GM23338 (cell line): ENCODE measurements at regions not wholly inside any gene's neighbourhood (a gene's known extent, or its start where the extent isn't known, plus 50 kb on each side); places are given as distances from the start of the nearest gene placed in this dataset.

ENCODE experiments used
- ATAC-seq: fragments of 200-7000 bp; cut with Tn5 transposase; 3 replicates; pipeline ENCODE4 v1.9.1; 2020
- DNase-seq: peaks from one replicate; pipeline ENCODE4 v3.0.0-alpha.2; 2015; ENCODE audit warnings: low spot score
- H2AFZ ChIP-seq: fragments of 200-600 bp; sonication (generic); 2 replicates; pipeline ENCODE4 v1.8.0; 2016; ENCODE audit warnings: antibody characterized with exemption, mild to moderate bottlenecking, moderate library complexity
- H3F3A ChIP-seq: fragments of 200-600 bp; sonication (generic); replicated peaks from 2 replicates; pipeline ENCODE4 v1.8.0; 2017; ENCODE audit warnings: antibody characterized with exemption, mixed run types, low read depth
- H3K27ac ChIP-seq: fragments of 200-600 bp; sonication (generic); 2 replicates; pipeline ENCODE4 v1.6.1; 2016; ENCODE audit warnings: low read depth
- H3K27me3 ChIP-seq: fragments of 200-600 bp; sonication (generic); 2 replicates; pipeline ENCODE4 v1.8.0; 2016; ENCODE audit warnings: mild to moderate bottlenecking, mixed run types, moderate library complexity; ENCODE audit not compliant: insufficient read depth
- H3K36me3 ChIP-seq: fragments of 200-600 bp; sonication (generic); 2 replicates; pipeline ENCODE4 v1.8.0; 2016; ENCODE audit warnings: mild to moderate bottlenecking; ENCODE audit not compliant: insufficient read depth
- H3K4me1 ChIP-seq: fragments of 200-600 bp; sonication (generic); 2 replicates; pipeline ENCODE4 v1.8.0; 2016; ENCODE audit warnings: mild to moderate bottlenecking, moderate library complexity; ENCODE audit not compliant: insufficient read depth
- H3K4me2 ChIP-seq: fragments of 200-600 bp; sonication (generic); 2 replicates; pipeline ENCODE4 v1.7.1; 2017; ENCODE audit warnings: mixed run types
- H3K4me3 ChIP-seq: fragments of 200-600 bp; sonication (generic); 2 replicates; pipeline ENCODE4 v1.6.1; 2016; ENCODE audit warnings: mixed run types
- H3K79me2 ChIP-seq: fragments of 200-600 bp; sonication (generic); replicated peaks from 2 replicates; pipeline ENCODE4 v1.8.0; 2017; ENCODE audit warnings: mild to moderate bottlenecking; ENCODE audit not compliant: insufficient read depth
- H3K9me2 ChIP-seq: fragments of 200-600 bp; sonication (generic); 2 replicates; pipeline ENCODE4 v1.8.0; 2017; ENCODE audit not compliant: insufficient read depth
- H4K20me1 ChIP-seq: fragments of 200-600 bp; sonication (generic); replicated peaks from 2 replicates; pipeline ENCODE4 v1.8.0; 2017; ENCODE audit warnings: mild to moderate bottlenecking; ENCODE audit not compliant: insufficient read depth
- H3K27ac Mint-ChIP-seq: 2 replicates; pipeline ENCODE4 v1.8.0; 2020; ENCODE audit warnings: inconsistent platforms, mild to moderate bottlenecking, moderate library complexity, mixed read lengths
- H3K27me3 Mint-ChIP-seq: 3 replicates; pipeline ENCODE4 v1.8.0; 2022; ENCODE audit warnings: low read depth, mild to moderate bottlenecking, moderate library complexity, mixed read lengths, inconsistent platforms; ENCODE audit not compliant: insufficient read depth, poor library complexity
- H3K36me3 Mint-ChIP-seq: 3 replicates; pipeline ENCODE4 v1.8.0; 2021; ENCODE audit warnings: low read depth, mild to moderate bottlenecking, inconsistent platforms, moderate library complexity, mixed read lengths
- H3K4me1 Mint-ChIP-seq: 3 replicates; pipeline ENCODE4 v1.8.0; 2020; ENCODE audit warnings: mild to moderate bottlenecking, inconsistent platforms, mixed read lengths
- H3K4me3 Mint-ChIP-seq: 3 replicates; pipeline ENCODE4 v1.8.0; 2021; ENCODE audit warnings: moderate library complexity, mild to moderate bottlenecking, inconsistent platforms, mixed read lengths
- H3K9me3 Mint-ChIP-seq: 3 replicates; pipeline ENCODE4 v1.8.0; 2020; ENCODE audit warnings: moderate library complexity, mild to moderate bottlenecking, inconsistent platforms, mixed read lengths
- CREB1 ChIP-seq: fragments of 250-450 bp; sonication (Bioruptor Pico); IDR thresholded peaks from 2 replicates; pipeline ENCODE4 v1.5.0; 2020; ENCODE audit warnings: low read depth, mild to moderate bottlenecking, moderate library complexity
- ETS1 ChIP-seq: IDR thresholded peaks from 2 replicates; pipeline ENCODE4 v1.6.1; 2016; ENCODE audit warnings: antibody characterized with exemption
- EZH2 ChIP-seq: fragments of 200-600 bp; sonication (generic); IDR thresholded peaks from one replicate; pipeline ENCODE4 v1.8.0; 2017; ENCODE audit warnings: antibody characterized with exemption, mild to moderate bottlenecking, low read depth; ENCODE audit not compliant: unreplicated experiment
- EZH2phosphoT487 ChIP-seq: fragments of 200-600 bp; sonication (generic); IDR thresholded peaks from one replicate; pipeline ENCODE4 v1.8.1; 2018; ENCODE audit warnings: antibody characterized with exemption; ENCODE audit not compliant: unreplicated experiment
- JUNB ChIP-seq: IDR thresholded peaks from one replicate; pipeline ENCODE4 v1.6.1; 2016; ENCODE audit warnings: antibody characterized with exemption; ENCODE audit not compliant: unreplicated experiment
- NANOG ChIP-seq: IDR thresholded peaks from 2 replicates; pipeline ENCODE4 v1.6.1; 2016; ENCODE audit warnings: antibody characterized with exemption, borderline replicate concordance
- POLR2AphosphoS5 ChIP-seq: IDR thresholded peaks from 2 replicates; pipeline ENCODE4 v1.6.1; 2016; ENCODE audit warnings: antibody characterized with exemption, low read depth
- STAT1 ChIP-seq: IDR thresholded peaks from one replicate; pipeline ENCODE4 v1.6.1; 2016; ENCODE audit warnings: antibody characterized with exemption; ENCODE audit not compliant: unreplicated experiment
- ZNF114 ChIP-seq: fragments of 250-450 bp; sonication (Bioruptor Pico); IDR thresholded peaks from 2 replicates; pipeline ENCODE4 v1.5.0; 2020; ENCODE audit warnings: mild to moderate bottlenecking, moderate library complexity
- ZNF331 ChIP-seq: fragments of 250-450 bp; sonication (Bioruptor Pico); IDR thresholded peaks from 2 replicates; pipeline ENCODE4 v1.5.0; 2020; ENCODE audit warnings: low read depth, mild to moderate bottlenecking, moderate library complexity
- ZNF462 ChIP-seq: fragments of 250-450 bp; sonication (Bioruptor Pico); IDR thresholded peaks from 2 replicates; pipeline ENCODE4 v1.5.0; 2020; ENCODE audit warnings: mild to moderate bottlenecking, moderate library complexity
- TF ChIP-seq, protein P1 (sequence below): IDR thresholded peaks from one replicate; pipeline ENCODE4 v1.6.1; 2018; ENCODE audit warnings: antibody characterized with exemption; ENCODE audit not compliant: unreplicated experiment
- TF ChIP-seq, protein P2 (sequence below), 2 experiments: fragments of 200-600 bp in 1 of 2; sonication (generic) in 1 of 2; conservative IDR thresholded peaks; 2 replicates each; pipeline versions ENCODE4 v1.5.1 to v1.6.1; 2016 to 2017; ENCODE audit warnings: antibody characterized with exemption in 2 of 2, low read depth in 2 of 2, mild to moderate bottlenecking in 2 of 2, moderate library complexity in 1 of 2

DNA sequence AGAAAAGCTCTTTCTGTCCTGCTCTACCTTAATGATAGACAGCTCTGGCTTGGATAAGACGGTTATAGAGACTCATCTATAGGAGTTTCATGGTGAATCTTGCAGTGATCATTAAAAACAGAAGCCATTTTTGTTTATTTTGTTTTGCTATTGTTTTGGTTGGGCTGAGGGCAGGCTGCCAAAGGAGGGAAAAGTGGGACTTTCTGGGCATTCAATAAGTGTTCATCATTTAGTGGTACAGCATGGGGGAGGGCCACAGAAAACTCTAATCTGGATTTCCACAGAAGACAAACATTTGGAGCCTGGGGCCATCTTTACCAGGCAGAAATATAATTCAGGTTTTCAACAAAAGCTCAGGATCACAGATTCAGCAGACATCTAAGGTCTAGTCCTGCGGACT is 62.4 kb upstream of the EFEMP1 start:
- Histone ChIP-seq H3K79me2 (no peaks in the 10 kb centered on the region), H3K4me2 (no peak overlapping the region), H3K27ac (no peak overlapping the region), H2AFZ (no peak overlapping the region; the same call in 1 of the 2 replicates), H3K4me1 (no peaks in the 10 kb centered on the region), H3F3A (no peaks in the 10 kb centered on the region), H3K4me3 (no peak overlapping the region), H3K9me2 (no peaks in the 10 kb centered on the region), H3K36me3 (no peaks in the 10 kb centered on the region), H3K27me3 (no peaks in the 10 kb centered on the region), H4K20me1 (no peaks in the 10 kb centered on the region)
- no peaks in the 10 kb centered on the region for H3K9me3 Mint-ChIP-seq
- H3K27ac Mint-ChIP-seq: no peak overlapping the region
- ATAC-seq (no peak), DNase-seq (no peak)
- H3K4me1 Mint-ChIP-seq: peaks cover 9% of the 10 kb centered on the region; the same call in 2 of the 3 replicates
- H3K36me3 Mint-ChIP-seq: no peaks in the 10 kb centered on the region
- no peak for TF ChIP-seq ZNF114
- no peak for TF ChIP-seq CREB1
- TF ChIP-seq STAT1: no peak
- TF ChIP-seq, protein P1, sequence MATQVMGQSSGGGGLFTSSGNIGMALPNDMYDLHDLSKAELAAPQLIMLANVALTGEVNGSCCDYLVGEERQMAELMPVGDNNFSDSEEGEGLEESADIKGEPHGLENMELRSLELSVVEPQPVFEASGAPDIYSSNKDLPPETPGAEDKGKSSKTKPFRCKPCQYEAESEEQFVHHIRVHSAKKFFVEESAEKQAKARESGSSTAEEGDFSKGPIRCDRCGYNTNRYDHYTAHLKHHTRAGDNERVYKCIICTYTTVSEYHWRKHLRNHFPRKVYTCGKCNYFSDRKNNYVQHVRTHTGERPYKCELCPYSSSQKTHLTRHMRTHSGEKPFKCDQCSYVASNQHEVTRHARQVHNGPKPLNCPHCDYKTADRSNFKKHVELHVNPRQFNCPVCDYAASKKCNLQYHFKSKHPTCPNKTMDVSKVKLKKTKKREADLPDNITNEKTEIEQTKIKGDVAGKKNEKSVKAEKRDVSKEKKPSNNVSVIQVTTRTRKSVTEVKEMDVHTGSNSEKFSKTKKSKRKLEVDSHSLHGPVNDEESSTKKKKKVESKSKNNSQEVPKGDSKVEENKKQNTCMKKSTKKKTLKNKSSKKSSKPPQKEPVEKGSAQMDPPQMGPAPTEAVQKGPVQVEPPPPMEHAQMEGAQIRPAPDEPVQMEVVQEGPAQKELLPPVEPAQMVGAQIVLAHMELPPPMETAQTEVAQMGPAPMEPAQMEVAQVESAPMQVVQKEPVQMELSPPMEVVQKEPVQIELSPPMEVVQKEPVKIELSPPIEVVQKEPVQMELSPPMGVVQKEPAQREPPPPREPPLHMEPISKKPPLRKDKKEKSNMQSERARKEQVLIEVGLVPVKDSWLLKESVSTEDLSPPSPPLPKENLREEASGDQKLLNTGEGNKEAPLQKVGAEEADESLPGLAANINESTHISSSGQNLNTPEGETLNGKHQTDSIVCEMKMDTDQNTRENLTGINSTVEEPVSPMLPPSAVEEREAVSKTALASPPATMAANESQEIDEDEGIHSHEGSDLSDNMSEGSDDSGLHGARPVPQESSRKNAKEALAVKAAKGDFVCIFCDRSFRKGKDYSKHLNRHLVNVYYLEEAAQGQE: no peak
- TF ChIP-seq EZH2phosphoT487: no peak
- TF ChIP-seq EZH2: no peak
- TF ChIP-seq JUNB: no peak
- TF ChIP-seq ZNF331 (CRISPR knock-in tag): no peak
- TF ChIP-seq, protein P2, sequence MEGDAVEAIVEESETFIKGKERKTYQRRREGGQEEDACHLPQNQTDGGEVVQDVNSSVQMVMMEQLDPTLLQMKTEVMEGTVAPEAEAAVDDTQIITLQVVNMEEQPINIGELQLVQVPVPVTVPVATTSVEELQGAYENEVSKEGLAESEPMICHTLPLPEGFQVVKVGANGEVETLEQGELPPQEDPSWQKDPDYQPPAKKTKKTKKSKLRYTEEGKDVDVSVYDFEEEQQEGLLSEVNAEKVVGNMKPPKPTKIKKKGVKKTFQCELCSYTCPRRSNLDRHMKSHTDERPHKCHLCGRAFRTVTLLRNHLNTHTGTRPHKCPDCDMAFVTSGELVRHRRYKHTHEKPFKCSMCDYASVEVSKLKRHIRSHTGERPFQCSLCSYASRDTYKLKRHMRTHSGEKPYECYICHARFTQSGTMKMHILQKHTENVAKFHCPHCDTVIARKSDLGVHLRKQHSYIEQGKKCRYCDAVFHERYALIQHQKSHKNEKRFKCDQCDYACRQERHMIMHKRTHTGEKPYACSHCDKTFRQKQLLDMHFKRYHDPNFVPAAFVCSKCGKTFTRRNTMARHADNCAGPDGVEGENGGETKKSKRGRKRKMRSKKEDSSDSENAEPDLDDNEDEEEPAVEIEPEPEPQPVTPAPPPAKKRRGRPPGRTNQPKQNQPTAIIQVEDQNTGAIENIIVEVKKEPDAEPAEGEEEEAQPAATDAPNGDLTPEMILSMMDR (conservative IDR thresholded peaks at IDR 0.05; ENCODE audit: low read depth in 2 of 2): no peak
- no peak for TF ChIP-seq ETS1
- TF ChIP-seq NANOG: no peak
- no peak for TF ChIP-seq POLR2AphosphoS5
- TF ChIP-seq ZNF462 (CRISPR knock-in tag): no peak
- no peaks in the 10 kb centered on the region for H3K27me3 Mint-ChIP-seq
- no peak overlapping the region for H3K4me3 Mint-ChIP-seq
